Nucleus accumbens (tissue), 56 donors: ENCODE measurements at regions not wholly inside any gene's neighbourhood (a gene's known extent, or its start where the extent isn't known, plus 50 kb on each side); places are given as distances from the start of the nearest gene placed in this dataset.

Experiments
- DNase-seq, 56 donors: peaks; one replicate each; lab custom pipeline; 2025; lab: John Stamatoyannopoulos, UW

DNA sequence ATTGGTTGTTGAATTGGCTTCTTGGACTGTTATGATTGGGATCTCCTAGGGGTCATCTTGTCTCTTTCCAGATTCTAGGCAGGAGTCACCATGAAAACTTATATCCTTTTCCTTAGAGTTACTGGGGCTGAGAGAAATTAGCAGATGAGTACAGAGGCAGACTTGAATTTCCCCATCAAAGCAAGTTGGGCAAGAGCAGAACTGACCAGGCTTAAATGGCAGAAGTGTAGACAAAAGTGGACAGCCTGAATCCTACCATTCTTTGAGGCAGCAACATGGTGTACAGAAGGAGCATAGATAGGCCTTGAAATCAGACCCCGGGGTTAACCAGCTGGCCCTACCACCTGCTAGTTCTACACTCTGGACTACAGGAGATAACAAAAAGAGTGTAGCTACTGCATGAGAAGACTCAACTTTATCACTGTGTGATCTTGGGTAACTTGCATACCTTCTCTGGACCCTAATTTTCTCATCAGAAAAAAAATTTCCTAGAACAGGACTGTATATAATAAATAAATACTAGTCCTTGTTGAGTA is 427.4 kb upstream of the CADM1 start:
- DNase-seq: no peak

DNA sequence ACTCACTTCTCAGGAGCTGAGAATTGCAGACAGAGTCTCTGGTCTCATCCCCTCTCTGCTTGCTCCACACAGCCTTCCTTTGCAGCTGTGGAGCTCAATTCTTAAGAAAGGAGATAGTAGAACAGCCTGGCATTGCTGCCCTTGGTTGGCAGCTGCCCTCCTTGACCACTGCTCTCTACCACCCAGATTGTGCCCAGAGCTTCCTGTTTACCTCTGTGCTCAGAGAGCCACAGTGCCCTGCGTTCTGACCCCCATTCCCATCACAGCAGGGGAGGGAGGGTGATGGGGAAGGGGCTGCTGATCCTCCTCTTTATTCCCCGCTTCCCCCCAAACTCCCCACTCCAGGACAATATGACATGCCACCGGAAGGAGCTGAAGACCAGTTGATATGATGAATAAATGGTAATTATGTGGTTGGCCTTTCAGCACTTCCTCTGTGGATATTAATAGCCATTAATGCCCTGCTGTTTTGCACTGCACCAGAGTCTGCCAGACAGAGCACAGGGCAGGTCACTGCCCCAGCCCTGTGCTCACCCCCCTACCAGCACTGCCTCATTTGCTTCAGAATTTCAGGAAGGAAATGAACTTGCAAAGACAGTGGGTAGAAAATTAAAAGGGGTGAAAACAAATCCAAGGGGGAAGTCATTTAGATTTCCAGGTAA is 426.8 kb upstream of the CADM1 start:
- DNase-seq: no peak

DNA sequence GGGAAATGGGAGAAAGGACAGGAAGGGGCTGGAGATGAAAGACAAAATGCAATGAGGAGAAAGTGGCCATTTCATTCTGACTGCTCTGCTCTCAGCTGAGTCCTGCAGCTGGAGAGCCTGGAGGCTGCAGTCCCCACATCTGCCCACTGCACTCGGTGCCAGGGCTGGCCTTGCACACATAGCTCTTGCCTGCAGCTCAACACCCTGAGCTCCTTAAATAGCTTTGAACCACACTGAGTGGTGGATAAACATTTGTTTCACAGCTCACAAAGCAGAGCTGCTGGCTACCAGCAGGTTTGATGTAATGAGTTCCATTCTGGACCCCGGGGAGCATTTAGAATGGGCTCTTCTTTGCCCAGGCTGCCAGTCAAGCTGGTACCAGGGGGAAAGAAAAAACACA is 426.1 kb upstream of the CADM1 start:
- peak in 16 of 56 donors; percentile 3 to 49 (median 12) for DNase-seq

DNA sequence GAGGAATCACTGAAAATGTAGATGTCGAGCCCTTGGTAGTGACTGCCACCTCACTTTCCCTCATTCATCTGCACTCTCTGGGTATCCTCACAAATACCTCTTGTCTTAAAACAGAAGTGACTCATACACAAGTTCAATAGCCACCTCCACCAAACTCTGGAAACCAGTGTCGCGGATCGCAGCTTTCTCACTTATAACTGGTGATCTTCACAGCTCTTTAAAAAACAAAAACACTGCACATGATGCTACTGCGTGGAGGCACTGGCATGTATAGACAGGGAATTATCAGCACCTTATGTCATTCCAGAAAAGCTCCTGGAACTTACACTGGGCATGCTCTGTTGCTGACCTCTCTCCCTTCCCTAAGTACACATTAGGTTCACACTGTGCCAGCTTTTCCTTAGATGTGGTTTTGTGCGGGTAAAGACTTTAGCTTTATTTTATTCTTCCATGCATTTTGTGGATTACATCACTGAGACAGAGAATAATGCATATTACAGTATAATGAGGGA is 425.5 kb upstream of the CADM1 start:
- no peak for DNase-seq

DNA sequence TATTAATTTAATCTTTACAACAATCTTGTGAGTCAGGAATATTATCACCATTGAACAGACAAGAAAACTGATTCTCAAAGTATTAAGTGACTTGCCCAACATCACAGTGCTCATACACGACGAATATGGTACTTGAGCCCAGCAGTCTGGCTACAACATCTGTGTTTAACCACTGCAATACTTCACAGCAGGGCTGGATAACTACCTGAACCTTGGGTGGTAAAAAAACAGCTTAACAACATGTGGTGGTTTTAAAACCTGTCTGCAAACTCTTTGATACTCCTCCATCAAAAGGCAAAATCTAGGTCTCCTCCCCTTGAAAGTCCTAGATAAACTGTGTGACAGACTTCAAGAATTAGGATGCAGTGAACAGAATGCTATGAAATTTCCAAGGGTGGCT is 424.6 kb upstream of the CADM1 start:
- no peak for DNase-seq

DNA sequence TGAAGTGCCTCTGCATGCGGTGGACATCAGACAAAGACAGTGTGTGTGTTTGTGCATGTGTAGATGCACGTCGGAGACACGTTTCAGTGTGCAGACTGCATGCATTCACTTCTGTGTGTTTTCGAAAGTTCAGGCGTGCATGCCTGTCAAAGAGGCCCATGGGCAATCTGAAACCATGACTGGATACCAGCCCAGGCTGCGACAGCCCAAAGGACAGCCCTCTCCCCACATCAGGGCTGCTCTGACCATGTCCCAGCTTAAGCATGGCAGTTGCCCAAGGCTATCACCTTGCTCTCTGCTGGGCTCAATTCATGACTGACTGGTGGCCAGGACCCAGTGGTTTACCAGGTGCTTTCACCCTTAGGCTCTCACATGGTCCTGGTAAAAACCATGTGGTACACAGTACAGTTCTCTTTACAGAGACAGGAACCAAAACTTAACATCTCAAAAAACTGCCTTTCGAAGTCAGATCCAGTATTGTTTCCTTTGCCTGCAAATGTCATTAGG is 423.7 kb upstream of the CADM1 start:
- no peak for DNase-seq

DNA sequence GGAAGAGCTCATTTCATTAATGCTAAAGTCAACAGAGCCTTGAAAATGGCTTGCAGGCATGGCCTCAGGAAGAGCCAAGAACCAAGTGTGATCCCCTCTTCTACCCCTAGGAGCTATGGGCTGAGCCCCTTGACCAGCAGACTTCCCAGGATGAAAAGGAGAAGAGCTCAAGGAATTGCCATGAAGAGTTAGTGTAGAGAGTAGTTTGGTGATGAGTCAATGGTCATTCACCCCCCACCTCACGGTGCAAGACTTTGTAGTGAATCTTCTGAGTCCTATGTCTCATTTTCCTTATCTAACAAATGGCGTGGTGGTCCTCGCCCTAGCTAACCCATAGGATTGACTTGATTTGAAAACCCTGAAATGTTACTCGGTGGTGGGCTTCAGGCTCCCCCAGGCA is 422.4 kb upstream of the CADM1 start:
- DNase-seq: no peak

DNA sequence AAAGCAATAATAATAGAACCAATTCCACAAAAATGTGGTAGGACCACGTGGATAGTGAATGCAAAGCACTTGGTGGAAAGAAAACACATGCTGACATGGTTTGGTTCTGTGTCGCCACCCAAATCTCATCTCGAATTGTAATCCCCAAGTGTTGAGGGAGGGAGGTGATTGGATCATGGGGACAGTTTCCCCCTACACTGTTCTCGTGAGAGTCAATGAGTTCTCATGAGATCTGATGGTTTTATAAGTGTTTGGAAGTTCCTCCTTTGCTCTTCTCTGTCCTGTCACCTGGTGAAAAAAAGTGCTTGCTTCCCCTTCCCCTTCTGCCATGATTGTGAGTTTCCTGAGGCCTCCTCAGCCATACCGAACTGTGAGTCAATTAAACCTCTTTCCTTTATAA is 421.9 kb upstream of the CADM1 start:
- DNase-seq: no peak

DNA sequence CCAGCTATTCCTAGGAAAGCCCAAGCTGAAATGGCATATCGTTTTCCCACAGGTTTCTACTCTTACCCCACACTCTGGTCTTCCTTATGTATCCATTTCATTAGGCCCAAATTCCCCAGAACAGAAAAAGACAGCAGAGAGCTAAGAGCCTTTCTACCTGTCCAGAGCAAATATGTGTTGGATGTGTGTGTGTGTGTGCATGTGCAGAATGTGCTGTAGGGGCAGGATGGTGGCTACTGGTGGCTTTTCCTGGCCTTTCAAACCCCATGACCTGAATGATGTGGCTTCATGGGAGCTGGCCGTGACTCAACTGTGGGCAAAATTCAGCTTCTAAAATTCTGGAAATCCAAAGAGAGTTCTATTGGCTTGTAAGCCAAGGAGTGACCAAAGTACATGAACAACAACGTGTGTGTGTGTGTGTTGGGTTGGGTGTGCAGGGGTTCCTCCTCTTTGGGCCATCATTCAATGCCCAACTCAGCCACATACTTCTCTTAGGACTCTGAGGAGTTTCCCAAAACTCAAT is 421.4 kb upstream of the CADM1 start:
- DNase-seq: no peak

DNA sequence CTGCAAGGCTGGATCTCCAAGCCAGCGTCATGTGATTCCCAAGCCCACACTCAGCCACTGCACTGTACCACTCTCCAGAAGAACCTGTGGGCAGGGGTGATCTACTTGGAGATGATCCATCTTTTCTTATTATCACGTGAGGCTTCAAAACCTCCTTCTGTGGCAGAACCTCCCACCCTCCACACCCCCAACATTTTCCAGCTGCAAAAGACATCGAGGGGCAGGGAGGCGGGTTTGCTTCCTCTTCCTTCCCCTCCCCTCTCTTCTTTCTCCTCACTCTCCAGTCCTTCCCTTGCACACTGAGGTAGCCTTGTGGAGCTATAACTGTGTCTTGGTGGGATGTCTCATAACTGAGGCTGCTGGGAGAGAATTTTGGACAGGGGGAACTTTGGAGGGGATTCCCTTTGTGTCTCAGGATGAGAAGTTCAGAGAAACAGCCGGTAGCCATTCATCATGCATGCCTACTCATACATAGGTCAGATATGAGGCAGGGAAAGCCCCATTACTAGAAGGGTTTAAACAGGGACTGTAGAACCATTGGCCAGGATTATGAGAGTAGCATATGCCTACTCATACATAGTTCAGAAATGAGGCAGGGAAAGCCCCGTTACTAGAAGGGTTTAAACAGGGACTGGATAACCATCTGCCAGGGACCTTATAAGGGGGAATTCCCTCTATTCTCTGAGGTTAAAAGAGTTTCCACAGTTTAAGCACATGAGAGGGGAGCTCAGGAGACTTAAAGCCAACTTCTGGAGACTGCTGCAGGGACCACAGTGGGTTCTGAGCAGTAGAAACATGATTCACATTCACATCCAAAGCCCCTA is 420.7 kb upstream of the CADM1 start:
- DNase-seq: no peak

DNA sequence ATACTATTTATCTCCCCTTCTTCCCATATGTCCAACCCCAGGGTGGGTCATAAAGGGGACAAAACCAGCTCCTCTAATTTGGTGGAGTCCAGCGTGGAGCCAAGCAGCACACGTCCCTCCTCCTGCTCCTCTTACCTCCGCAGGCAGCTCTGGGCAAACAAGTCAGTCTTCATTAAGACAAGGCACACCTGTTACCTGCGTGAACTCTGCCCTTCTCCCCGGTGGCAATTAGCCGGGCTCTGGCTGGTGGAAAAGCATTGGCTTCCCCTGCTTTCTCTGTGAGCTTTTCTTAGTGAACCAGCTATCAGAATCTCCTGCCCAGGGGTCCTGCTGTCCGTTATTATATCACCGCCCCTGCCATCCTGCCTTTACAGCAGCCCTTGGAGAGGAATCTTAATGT is 418.7 kb upstream of the CADM1 start:
- DNase-seq: no peak

DNA sequence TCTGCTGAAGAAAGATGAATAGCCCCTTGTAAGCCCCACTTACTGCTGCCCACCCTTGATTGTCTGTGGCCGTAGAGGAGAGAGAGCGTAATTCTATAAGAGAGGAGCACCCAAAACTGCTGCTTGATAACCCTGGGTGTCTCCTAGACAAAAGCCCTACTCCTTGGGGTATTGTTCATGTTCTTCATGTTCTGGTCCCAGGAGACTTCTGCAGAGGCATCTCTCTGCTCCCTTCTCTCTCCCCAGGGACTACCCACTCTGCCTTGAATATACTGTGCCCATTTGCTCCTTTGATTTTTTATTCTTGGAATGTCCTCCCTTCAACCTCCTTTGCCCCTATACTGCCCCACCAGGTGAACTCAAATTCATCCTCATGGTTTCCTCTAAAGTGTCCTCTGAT is 417.8 kb upstream of the CADM1 start:
- DNase-seq: no peak

DNA sequence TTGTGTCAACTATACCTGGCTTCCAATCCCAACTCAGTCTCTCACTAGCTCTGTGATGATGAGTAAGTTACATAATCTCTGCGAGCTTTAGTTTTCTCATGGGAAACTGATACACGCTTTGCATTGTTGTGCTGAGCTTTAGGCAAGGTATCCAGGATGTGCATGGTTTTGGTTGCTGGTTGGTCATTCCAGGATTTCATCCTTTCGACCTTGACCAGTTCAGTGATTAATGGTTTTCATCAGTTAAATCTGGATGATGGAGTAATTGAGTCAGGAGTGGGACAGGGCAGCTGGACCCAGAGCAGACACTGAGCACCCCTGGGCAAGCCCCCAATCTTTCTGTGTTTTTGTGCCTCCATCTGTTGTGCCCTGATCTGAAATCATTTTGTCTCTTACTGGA is 417.3 kb upstream of the CADM1 start:
- DNase-seq: no peak

DNA sequence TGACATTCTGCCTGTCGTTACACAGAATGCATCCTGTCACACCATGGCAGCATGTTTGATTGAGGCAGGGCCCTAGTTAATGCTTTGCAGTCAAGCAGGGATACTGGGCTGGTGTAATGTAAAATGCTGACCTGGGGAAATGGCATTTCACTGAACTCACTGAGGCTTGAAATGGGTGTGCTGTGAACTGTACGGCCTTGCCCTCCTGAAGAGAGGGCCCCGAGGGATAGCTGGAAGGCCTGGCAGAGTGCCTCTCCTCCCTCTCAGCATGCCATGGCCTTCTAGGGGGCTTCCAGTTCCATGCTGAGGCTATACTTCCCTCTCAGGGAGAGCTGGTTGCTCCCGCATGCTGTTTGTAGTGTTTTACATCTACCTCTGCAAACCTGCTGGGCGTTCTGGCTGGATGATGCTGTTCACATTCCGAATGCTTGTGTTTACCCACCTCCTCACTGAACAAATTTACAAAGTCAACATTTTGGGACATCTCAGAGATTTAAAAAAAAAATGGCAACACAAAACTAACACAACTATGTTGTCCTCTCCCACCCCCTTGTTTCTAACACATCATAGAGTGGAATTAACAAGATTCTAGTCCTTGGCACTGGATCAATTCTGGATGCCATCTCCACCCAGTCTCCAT is 416.7 kb upstream of the CADM1 start:
- no peak for DNase-seq

DNA sequence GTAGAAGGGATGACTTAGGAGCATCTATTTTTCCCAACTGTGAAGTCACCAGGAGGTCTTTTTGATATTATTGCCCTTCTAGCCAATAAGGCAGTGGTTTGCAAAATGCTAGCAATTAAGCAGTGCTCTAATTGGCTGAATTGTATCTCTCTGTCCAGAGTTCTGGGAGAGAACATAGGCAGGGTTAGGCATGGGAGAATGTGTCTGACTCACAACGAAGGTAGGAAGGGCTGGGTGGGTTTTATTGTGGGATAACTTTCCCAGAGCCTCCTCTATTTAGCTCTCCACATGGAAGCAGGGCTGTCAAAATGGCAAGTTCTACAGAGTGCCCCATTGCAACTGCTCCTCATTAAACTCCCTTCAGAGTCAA is 415.9 kb upstream of the CADM1 start:
- DNase-seq: no peak

DNA sequence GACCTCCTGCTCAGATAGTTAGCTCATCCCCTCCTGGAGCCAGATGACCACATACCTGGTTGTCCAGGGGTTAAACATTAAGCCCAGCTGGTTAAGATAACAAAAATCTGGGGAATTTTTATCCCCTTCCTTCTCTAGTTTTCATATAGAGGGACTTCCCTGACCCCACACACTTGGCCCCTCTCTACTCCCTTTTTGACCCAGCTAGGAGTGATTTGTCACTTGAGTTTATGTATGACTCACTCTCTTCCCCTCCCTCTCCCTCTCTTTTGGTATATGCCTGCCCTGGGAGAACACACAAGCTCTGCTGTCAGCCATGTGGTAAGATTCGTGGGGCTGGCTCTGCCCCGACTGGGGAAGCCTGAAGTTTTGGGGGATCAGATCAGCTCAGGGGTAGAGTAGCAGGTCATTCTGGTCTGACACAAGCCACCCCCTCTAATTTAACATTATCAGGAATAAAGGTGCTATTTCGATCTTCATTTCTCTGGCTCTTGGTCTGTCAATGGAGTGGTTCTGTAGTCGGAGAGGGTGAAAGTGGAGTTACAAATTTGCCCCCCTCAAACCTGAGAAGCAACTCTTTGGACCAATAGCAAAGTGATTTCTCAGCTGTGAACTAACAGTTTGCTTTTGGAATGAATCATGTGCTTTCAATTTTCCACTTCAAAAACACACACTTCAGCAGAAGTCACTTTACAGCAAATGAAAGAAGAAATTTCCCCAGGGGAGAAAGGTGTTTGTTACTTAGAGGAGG is 415.3 kb upstream of the CADM1 start:
- DNase-seq: no peak

DNA sequence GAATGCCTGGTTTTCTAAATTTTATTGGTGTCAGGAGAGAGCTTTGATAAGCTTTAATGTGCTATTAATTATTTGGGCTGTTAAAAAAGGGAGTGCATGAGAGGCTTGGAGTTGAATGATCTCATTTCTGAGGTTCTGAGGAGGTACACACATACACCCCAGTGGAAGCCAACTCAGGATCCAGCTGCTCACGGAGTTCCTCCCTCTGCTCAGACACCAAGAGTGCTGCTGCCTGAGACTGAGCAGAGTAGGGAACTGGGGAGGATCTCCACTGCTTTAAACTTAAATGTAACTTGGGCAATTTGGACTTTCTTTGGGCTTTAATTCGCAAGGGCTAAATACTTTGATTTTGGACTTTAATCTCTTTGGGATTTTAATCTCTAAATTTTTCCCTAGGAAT is 414.4 kb upstream of the CADM1 start:
- DNase-seq: no peak

DNA sequence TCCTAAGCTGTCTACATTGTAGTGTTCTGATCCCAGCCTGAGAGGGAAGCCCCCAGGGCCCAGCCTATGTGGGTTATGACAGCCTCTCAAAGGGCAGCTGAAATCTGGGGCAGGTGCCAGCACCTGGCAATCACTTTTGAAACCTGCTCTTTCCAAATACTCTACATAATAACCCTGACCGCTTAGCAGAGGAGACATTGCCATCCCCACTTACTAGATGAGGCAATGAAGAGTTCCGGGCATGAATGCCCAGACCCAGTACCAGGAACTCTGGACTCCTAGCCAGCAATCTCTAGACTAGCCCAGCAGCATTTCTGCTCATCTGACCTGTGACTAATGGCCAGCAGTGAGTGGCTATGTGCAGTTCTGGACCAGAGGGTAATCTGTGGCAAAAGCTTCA is 412.4 kb upstream of the CADM1 start:
- no peak for DNase-seq

DNA sequence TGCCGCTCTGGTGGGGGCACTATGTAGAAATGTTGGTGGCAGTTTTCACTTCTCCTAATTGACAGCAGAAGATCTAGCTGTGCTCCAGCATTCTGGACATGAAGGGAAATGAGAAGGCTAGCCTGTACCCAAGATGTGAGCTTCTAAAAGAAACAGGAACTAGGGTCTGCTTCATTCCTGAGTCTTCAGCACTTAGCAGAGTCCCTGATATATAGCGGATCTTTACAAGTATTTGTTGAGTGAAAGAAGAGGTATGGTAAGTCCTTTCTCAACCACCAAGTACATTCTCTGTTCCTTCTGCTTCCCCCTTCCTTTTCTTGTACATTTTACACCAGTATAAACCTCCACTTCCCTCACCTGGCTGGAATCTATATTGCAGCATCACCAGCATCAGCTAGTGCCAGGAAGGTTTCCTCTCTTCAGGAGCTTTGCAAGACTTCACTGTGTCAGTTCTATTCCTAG is 408.3 kb upstream of the CADM1 start:
- DNase-seq: peak in 8 of 56 donors; percentile 1 to 14 (median 8)
